HG02588 (cell line): ENCODE measurements at regions not wholly inside any gene's neighbourhood (a gene's known extent, or its start where the extent isn't known, plus 50 kb on each side); places are given as distances from the start of the nearest gene placed in this dataset.

Source experiments
- ATAC-seq: cut with Tn5 transposase; IDR thresholded peaks from one replicate; pipeline ENCODE4 v1.9.1; 2021; ENCODE audit warnings: mild to moderate bottlenecking, moderate library complexity; ENCODE audit not compliant: unreplicated experiment

- no peak for ATAC-seq
Measured at GRCh38 chr17:34154961-34155730, 99.9 kb upstream of the CCL2 start.

- no peak for ATAC-seq
Measured at GRCh38 chr17:34155947-34156346, 99.1 kb upstream of the CCL2 start.

GRCh38 chr17:34156401-34156740 is 98.7 kb upstream of the CCL2 start:
- ATAC-seq: no peak

- no peak for ATAC-seq
Measured at GRCh38 chr17:34156741-34157589, 98.1 kb upstream of the CCL2 start.

- no peak for ATAC-seq
Measured at GRCh38 chr17:34161690-34162089, 93.4 kb upstream of the CCL2 start.

- ATAC-seq: no peak
Measured at GRCh38 chr17:34163123-34163522, 92.0 kb upstream of the CCL2 start.

GRCh38 chr17:34163646-34164045 is 91.4 kb upstream of the CCL2 start:
- ATAC-seq: no peak

GRCh38 chr17:34164837-34165236 is 90.2 kb upstream of the CCL2 start:
- no peak for ATAC-seq

- ATAC-seq: no peak
Measured at GRCh38 chr17:34166352-34166751, 88.7 kb upstream of the CCL2 start.

GRCh38 chr17:34167354-34167753 is 87.7 kb upstream of the CCL2 start:
- ATAC-seq: no peak

GRCh38 chr17:34168989-34169388 is 86.1 kb upstream of the CCL2 start:
- ATAC-seq: no peak

- no peak for ATAC-seq
Measured at GRCh38 chr17:34169496-34169895, 85.6 kb upstream of the CCL2 start.

- no peak for ATAC-seq
Measured at GRCh38 chr17:34171245-34171818, 83.8 kb upstream of the CCL2 start.

- ATAC-seq: no peak
Measured at GRCh38 chr17:34172390-34172918, 82.6 kb upstream of the CCL2 start.

- ATAC-seq: no peak
Measured at GRCh38 chr17:34173241-34173640, 81.8 kb upstream of the CCL2 start.

- ATAC-seq: no peak
Measured at GRCh38 chr17:34174496-34174895, 80.6 kb upstream of the CCL2 start.

- no peak for ATAC-seq
Measured at GRCh38 chr17:34176440-34176839, 78.6 kb upstream of the CCL2 start.

- no peak for ATAC-seq
Measured at GRCh38 chr17:34177642-34178041, 77.4 kb upstream of the CCL2 start.

GRCh38 chr17:34178092-34178491 is 77.0 kb upstream of the CCL2 start:
- no peak for ATAC-seq

- ATAC-seq: no peak
Measured at GRCh38 chr17:34182036-34182803, 72.9 kb upstream of the CCL2 start.

- ATAC-seq: no peak
Measured at GRCh38 chr17:34195987-34196386, 59.1 kb upstream of the CCL2 start.
